ENCODE measurements at regions not wholly inside any gene's neighbourhood (a gene's known extent, or its start where the extent isn't known, plus 50 kb on each side); places are given as distances from the start of the nearest gene placed in this dataset.

DNA sequence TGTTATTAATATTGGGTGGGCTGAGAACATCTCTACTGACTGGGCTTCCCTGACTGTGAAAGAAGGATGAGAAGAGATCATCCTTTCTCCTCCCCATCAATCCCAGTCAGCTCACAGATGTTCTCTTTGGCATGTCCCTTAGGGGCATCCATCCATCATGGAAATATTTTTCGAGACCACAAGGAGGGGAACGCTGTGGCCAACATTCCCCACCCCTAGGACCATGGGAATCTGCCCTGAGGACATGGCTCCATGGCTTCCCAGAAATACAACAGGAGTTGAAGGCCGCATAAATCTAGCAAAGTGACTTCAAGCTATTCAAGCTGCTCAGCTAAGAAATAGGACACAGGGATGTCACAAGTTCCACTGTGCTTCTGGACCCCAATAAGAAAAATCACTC, 456.8 kb downstream of the MED13L start:
- DNase-seq (ENCODE audit: low read depth, low spot score) (no peak), FAIRE-seq (no peak)
- Histone ChIP-seq H3K27ac (ENCODE audit: insufficient read depth, low read depth, low read length) (no peak overlapping the region), H3K36me3 (ENCODE audit: control insufficient read depth in 2 of 2, extremely low read depth in 1 of 2, insufficient read depth in 2 of 2, low read length in 2 of 2) (no peaks in the 10 kb centered on the region), H3K9me3 (replicated peaks; ENCODE audit: control insufficient read depth, insufficient read depth, low read length) (peaks cover 3% of the 10 kb centered on the region), H3K9me1 (replicated peaks; ENCODE audit: control insufficient read depth, extremely low read depth, insufficient read depth, low read length) (no peaks in the 10 kb centered on the region), H3K4me3 (replicated peaks in 1 of 3; ENCODE audit: insufficient read depth in 1 of 3, low read depth in 1 of 3, low read length in 3 of 3) (no peak overlapping the region), H3K9ac (replicated peaks; ENCODE audit: extremely low read depth, insufficient read depth, low read length) (no peak overlapping the region), H2AFZ (ENCODE audit: low read depth, low read length) (no peak overlapping the region), H3K27me3 (ENCODE audit: control insufficient read depth in 2 of 2, insufficient read depth in 2 of 2, low read length in 2 of 2) (no peaks in the 10 kb centered on the region), H3K4me2 (ENCODE audit: insufficient read depth, low read length) (no peak overlapping the region), H3K79me2 (ENCODE audit: control insufficient read depth, insufficient read depth, low read length) (no peaks in the 10 kb centered on the region), H4K20me1 (replicated peaks; ENCODE audit: control insufficient read depth, extremely low read depth, insufficient read depth, low read length) (no peaks in the 10 kb centered on the region), H3K4me1 (ENCODE audit: control insufficient read depth, extremely low read depth, insufficient read depth, low read length) (no peaks in the 10 kb centered on the region)
- POLR2A ChIA-PET = no interaction called here
- CTCF ChIA-PET = no interaction called here
- dilution Hi-C loops (cut with MboI; ENCODE audit: extremely low pct_ligation_motif_present, low sequenced_read_pairs) (no loop called here), intact Hi-C loops (cut with micrococcal nuclease) (no loop called here)
- TF ChIP-seq, protein P1, sequence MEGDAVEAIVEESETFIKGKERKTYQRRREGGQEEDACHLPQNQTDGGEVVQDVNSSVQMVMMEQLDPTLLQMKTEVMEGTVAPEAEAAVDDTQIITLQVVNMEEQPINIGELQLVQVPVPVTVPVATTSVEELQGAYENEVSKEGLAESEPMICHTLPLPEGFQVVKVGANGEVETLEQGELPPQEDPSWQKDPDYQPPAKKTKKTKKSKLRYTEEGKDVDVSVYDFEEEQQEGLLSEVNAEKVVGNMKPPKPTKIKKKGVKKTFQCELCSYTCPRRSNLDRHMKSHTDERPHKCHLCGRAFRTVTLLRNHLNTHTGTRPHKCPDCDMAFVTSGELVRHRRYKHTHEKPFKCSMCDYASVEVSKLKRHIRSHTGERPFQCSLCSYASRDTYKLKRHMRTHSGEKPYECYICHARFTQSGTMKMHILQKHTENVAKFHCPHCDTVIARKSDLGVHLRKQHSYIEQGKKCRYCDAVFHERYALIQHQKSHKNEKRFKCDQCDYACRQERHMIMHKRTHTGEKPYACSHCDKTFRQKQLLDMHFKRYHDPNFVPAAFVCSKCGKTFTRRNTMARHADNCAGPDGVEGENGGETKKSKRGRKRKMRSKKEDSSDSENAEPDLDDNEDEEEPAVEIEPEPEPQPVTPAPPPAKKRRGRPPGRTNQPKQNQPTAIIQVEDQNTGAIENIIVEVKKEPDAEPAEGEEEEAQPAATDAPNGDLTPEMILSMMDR (IDR thresholded peaks at IDR 0.05; ENCODE audit: extremely low read depth in 1 of 2, insufficient read depth in 1 of 2, low read depth in 1 of 2, low read length in 2 of 2) = no peak
- TF ChIP-seq GATA2 (IDR thresholded peaks at IDR 0.05; ENCODE audit: insufficient read depth, insufficient read length, low read depth, low read length) (no peak), POLR2AphosphoS5 (IDR thresholded peaks at IDR 0.05; ENCODE audit: insufficient read depth, low read depth, low read length) (no peak), JUN (IDR thresholded peaks at IDR 0.05; ENCODE audit: borderline replicate concordance, insufficient read depth, insufficient read length, low read depth) (no peak), EZH2 (IDR thresholded peaks at IDR 0.05; ENCODE audit: borderline replicate concordance, low read depth, low read length, severe bottlenecking) (no peak), FOS (IDR thresholded peaks at IDR 0.05; ENCODE audit: borderline replicate concordance, insufficient read depth, low read length) (no peak), MYC (IDR thresholded peaks at IDR 0.05; ENCODE audit: low read depth, low read length) (no peak), POLR2A (IDR thresholded peaks at IDR 0.05; ENCODE audit: low read depth, low read length) (no peak)
- TF ChIP-seq, protein P2, sequence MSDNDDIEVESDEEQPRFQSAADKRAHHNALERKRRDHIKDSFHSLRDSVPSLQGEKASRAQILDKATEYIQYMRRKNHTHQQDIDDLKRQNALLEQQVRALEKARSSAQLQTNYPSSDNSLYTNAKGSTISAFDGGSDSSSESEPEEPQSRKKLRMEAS (IDR thresholded peaks at IDR 0.05; ENCODE audit: insufficient read depth, insufficient read length) = no peak
- BruUV-seq (replicated peaks) = no TSS peak

Measured in endothelial cell of umbilical vein (primary cell).